GM12878 (cell line): ENCODE measurements at regions not wholly inside any gene's neighbourhood (a gene's known extent, or its start where the extent isn't known, plus 50 kb on each side); places are given as distances from the start of the nearest gene placed in this dataset.

ENCODE experiments used
- ATAC-seq: fragments of 200-7000 bp; cut with Tn5 transposase; 3 replicates; pipeline ENCODE4 v1.9.1; 2020; ENCODE audit warnings: mild to moderate bottlenecking, moderate library complexity
- BruUV-seq: library from RNA; stranded (reverse); fragments of 400-500 nt; replicated peaks from 2 replicates; lab custom pipeline; 2021; lab: Mats Ljungman, UMichigan
- CTCF ChIA-PET: fragments of 300-600 bp; sonication (Branson Sonifier 250); formaldehyde crosslinking; extraction: SDS; loops from one replicate; lab custom pipeline; 2021; ENCODE audit warnings: inconsistent platforms; lab: Yijun Ruan, JAX
- POLR2A ChIA-PET: fragments of 350-600 bp; formaldehyde crosslinking; extraction: SDS; loops from one replicate; lab custom pipeline; 2021; ENCODE audit warnings: inconsistent platforms; lab: Charles Lee
- RAD21 ChIA-PET: fragments of 300-600 bp; sonication (Branson Sonifier 250); formaldehyde crosslinking; loops from one replicate; lab custom pipeline; 2023; ENCODE audit warnings: antibody characterized with exemption; ENCODE audit not compliant: unreplicated experiment; lab: Charles Lee
- SMC1A ChIA-PET: fragments of 300-600 bp; sonication (Branson Sonifier 250); formaldehyde crosslinking; loops from one replicate; lab custom pipeline; 2023; ENCODE audit not compliant: unreplicated experiment, uncharacterized antibody; lab: Charles Lee
- DNase-seq: peaks from one replicate; pipeline ENCODE4 v3.0.0-alpha.2; 2011; ENCODE audit warnings: low read depth, low spot score
- FAIRE-seq: peaks from 3 replicates; lab custom pipeline; 2011; peaks lifted over from hg19 to GRCh38; lab: Jason Lieb, UNC
- H2AFZ ChIP-seq: 2 replicates; pipeline ENCODE4 v1.6.0; 2011; ENCODE audit warnings: low read depth, low read length, control low read depth; ENCODE audit not compliant: control insufficient read depth
- H3K27ac ChIP-seq: 2 replicates; pipeline ENCODE4 v1.5.1; 2011; ENCODE audit warnings: control low read depth; ENCODE audit not compliant: control insufficient read depth, insufficient read depth
- H3K27me3 ChIP-seq, 2 experiments: replicated peaks in 1 of 2; 2 replicates each; pipeline versions ENCODE4 v1.6.0 to v1.6.1; 2011; ENCODE audit warnings: low read length in 1 of 2; ENCODE audit not compliant: control insufficient read depth in 2 of 2, insufficient read depth in 2 of 2
- H3K36me3 ChIP-seq, 2 experiments: 2 replicates each; pipeline ENCODE4 v1.5.1; 2011; ENCODE audit warnings: low read length in 1 of 2; ENCODE audit not compliant: control insufficient read depth in 2 of 2, insufficient read depth in 2 of 2
- H3K4me1 ChIP-seq: 2 replicates; pipeline ENCODE4 v1.6.1; 2011; ENCODE audit warnings: mild to moderate bottlenecking, low read length, moderate library complexity, mixed read lengths; ENCODE audit not compliant: control insufficient read depth, insufficient read depth
- H3K4me2 ChIP-seq: 2 replicates; pipeline ENCODE4 v1.6.0; 2011; ENCODE audit warnings: control low read depth; ENCODE audit not compliant: control insufficient read depth, insufficient read depth
- H3K4me3 ChIP-seq: fragments of 200-600 bp; sonication (generic); 2 replicates; pipeline ENCODE4 v1.5.1; 2016
- H3K79me2 ChIP-seq: 2 replicates; pipeline ENCODE4 v1.6.0; 2011; ENCODE audit warnings: low read length; ENCODE audit not compliant: control insufficient read depth, insufficient read depth
- H3K9ac ChIP-seq: 2 replicates; pipeline ENCODE4 v1.8.0; 2011; ENCODE audit warnings: low read length, control low read depth, mixed read lengths; ENCODE audit not compliant: control insufficient read depth, insufficient read depth
- H3K9me3 ChIP-seq: replicated peaks from 3 replicates; pipeline ENCODE4 v1.5.1; 2011; ENCODE audit warnings: mild to moderate bottlenecking, low read length; ENCODE audit not compliant: control insufficient read depth, insufficient read depth
- H4K20me1 ChIP-seq: 2 replicates; pipeline ENCODE4 v1.6.0; 2011; ENCODE audit not compliant: control insufficient read depth, insufficient read depth
- ATF3 ChIP-seq: IDR thresholded peaks from 2 replicates; pipeline ENCODE4 v1.6.1; 2011; ENCODE audit warnings: low read depth, mild to moderate bottlenecking, low read length, moderate library complexity, borderline replicate concordance; ENCODE audit errors: extremely low read depth
- BCL3 ChIP-seq: IDR thresholded peaks from 2 replicates; pipeline ENCODE4 v1.6.1; 2011; ENCODE audit warnings: borderline replicate concordance, low read depth, mild to moderate bottlenecking, moderate library complexity, low read length; ENCODE audit not compliant: insufficient read depth, poor library complexity, severe bottlenecking
- CTCF ChIP-seq, 3 experiments: IDR thresholded peaks in 2 of 3; conservative IDR thresholded peaks in 1 of 3; 2 replicates each; pipeline ENCODE4 v1.5.1; 2011; ENCODE audit warnings: low read depth in 3 of 3, low read length in 3 of 3, mild to moderate bottlenecking in 3 of 3, control low read depth in 2 of 3, moderate library complexity in 2 of 3, inconsistent platforms in 1 of 3, mixed read lengths in 1 of 3; ENCODE audit not compliant: control insufficient read depth in 2 of 3, insufficient read depth in 1 of 3; ENCODE audit errors: extremely low read depth in 1 of 3
- FOXK2 ChIP-seq: fragments of 450-650 bp; IDR thresholded peaks from 2 replicates; pipeline ENCODE4 v1.6.1; 2017; ENCODE audit warnings: mild to moderate bottlenecking, moderate library complexity
- GABPA ChIP-seq: IDR thresholded peaks from 2 replicates; pipeline ENCODE4 v1.6.1; 2014; ENCODE audit warnings: antibody characterized with exemption, low read depth, mild to moderate bottlenecking, inconsistent platforms
- HSF1 ChIP-seq: fragments of 150-350 bp; IDR thresholded peaks from 2 replicates; pipeline ENCODE4 v1.6.1; 2014; ENCODE audit warnings: mild to moderate bottlenecking, low read depth, low read length
- IKZF1 ChIP-seq: fragments of 450-650 bp; conservative IDR thresholded peaks from 2 replicates; pipeline ENCODE4 v1.6.1; 2017; ENCODE audit warnings: antibody characterized with exemption, mild to moderate bottlenecking
- JUNB ChIP-seq: IDR thresholded peaks from 2 replicates; pipeline ENCODE4 v1.6.1; 2016; ENCODE audit warnings: antibody characterized with exemption, mild to moderate bottlenecking
- JUND ChIP-seq: IDR thresholded peaks from 2 replicates; pipeline ENCODE4 v1.6.1; 2012; ENCODE audit warnings: low read depth, mild to moderate bottlenecking, low read length, improper control_type of control experiment, moderate library complexity
- NFIC ChIP-seq: IDR thresholded peaks from 2 replicates; pipeline ENCODE4 v1.6.1; 2012; ENCODE audit warnings: low read depth, mild to moderate bottlenecking, inconsistent platforms, low read length, moderate library complexity
- NFYA ChIP-seq: IDR thresholded peaks from 2 replicates; pipeline ENCODE4 v1.6.1; 2011; ENCODE audit warnings: low read depth, mild to moderate bottlenecking, low read length, improper control_type of control experiment, borderline replicate concordance
- NR2F1 ChIP-seq: fragments of 450-650 bp; conservative IDR thresholded peaks from 2 replicates; pipeline ENCODE4 v1.6.1; 2017; ENCODE audit warnings: mild to moderate bottlenecking
- PAX5 ChIP-seq: IDR thresholded peaks from 2 replicates; pipeline ENCODE4 v1.6.1; 2011; ENCODE audit warnings: low read depth, low read length, borderline replicate concordance
- PAX8 ChIP-seq: fragments of 450-650 bp; IDR thresholded peaks from 2 replicates; pipeline ENCODE4 v1.6.1; 2017; ENCODE audit warnings: mild to moderate bottlenecking, moderate library complexity
- PBX3 ChIP-seq: IDR thresholded peaks from 2 replicates; pipeline ENCODE4 v1.6.1; 2011; ENCODE audit warnings: mild to moderate bottlenecking, low read depth, low read length, moderate library complexity; ENCODE audit not compliant: insufficient replicate concordance
- PKNOX1 ChIP-seq: fragments of 450-650 bp; IDR thresholded peaks from 2 replicates; pipeline ENCODE4 v1.6.1; 2016; ENCODE audit warnings: mild to moderate bottlenecking
- SIX5 ChIP-seq: IDR thresholded peaks from 2 replicates; pipeline ENCODE4 v1.6.1; 2011; ENCODE audit warnings: mild to moderate bottlenecking, low read depth, low read length, moderate library complexity; ENCODE audit not compliant: severe bottlenecking
- WGBS: methylation state at CpG from one replicate; pipeline ENCODE4 v1.1.6; 2016; ENCODE audit warnings: low lambda C conversion rate; ENCODE audit not compliant: insufficient replicate concordance, insufficient coverage; ENCODE audit errors: missing lambda C conversion rate; 5-methylcytosine and 5-hydroxymethylcytosine counted together
- in situ Hi-C: fragments of 300-500 bp; cut with MboI; formaldehyde crosslinking; loops from 9 replicates; pipeline ENCODE4 v1.14.3; 2018; ENCODE audit warnings: mixed read lengths
- intact Hi-C: fragments of 100-400 bp; cut with micrococcal nuclease; formaldehyde crosslinking; loops from one replicate; pipeline ENCODE4 v1.14.2; 2022; ENCODE audit not compliant: unreplicated experiment

GRCh38 chr13:79229761-79230160 is 176.3 kb downstream of the RBM26 start:
- WGBS: 75% methylated on average over 4 of the region's 4 CpGs
- ChIA-PET RAD21 (no interaction called here), POLR2A (no interaction called here), SMC1A (interaction anchor here (1.0 to 1.2 kb wide), 2 partner anchors 15 to 28 kb away, joined by 3 to 4 read pairs; no protein-coding TSS in a partner anchor), CTCF (no interaction called here)
- Histone ChIP-seq H3K36me3 (no peaks in the 10 kb centered on the region), H3K79me2 (no peaks in the 10 kb centered on the region), H3K27ac (no peak overlapping the region), H3K9me3 (no peaks in the 10 kb centered on the region; the same call in 2 of the 3 replicates), H3K9ac (no peak overlapping the region), H4K20me1 (no peaks in the 10 kb centered on the region), H3K4me3 (no peak overlapping the region), H3K4me1 (peaks cover 10% of the 10 kb centered on the region), H3K4me2 (no peak overlapping the region), H2AFZ (no peak overlapping the region), H3K27me3 (no peaks in the 10 kb centered on the region)
- in situ Hi-C loops: no loop called here
- ATAC-seq (no peak), FAIRE-seq (no peak), DNase-seq (no peak)
- intact Hi-C loops: loop anchor here (5.0 kb wide), 1 partner anchor 37 kb away; no protein-coding TSS in a partner anchor
- no TSS peak for BruUV-seq
- no peak for TF ChIP-seq JUNB
- no peak for TF ChIP-seq BCL3
- TF ChIP-seq CTCF (IDR thresholded peaks at IDR 0.05 in 2 of 3, conservative IDR thresholded peaks at IDR 0.05 in 1 of 3; ENCODE audit: control insufficient read depth in 2 of 3, extremely low read depth in 1 of 3, insufficient read depth in 1 of 3, low read depth in 3 of 3, low read length in 3 of 3): no peak
- no peak for TF ChIP-seq IKZF1
- no peak for TF ChIP-seq GABPA
- TF ChIP-seq JUND: no peak
- no peak for TF ChIP-seq PBX3
- TF ChIP-seq ATF3: no peak
- no peak for TF ChIP-seq NFIC
- no peak for TF ChIP-seq NR2F1
- no peak for TF ChIP-seq SIX5
- no peak for TF ChIP-seq NFYA
- TF ChIP-seq HSF1: no peak
- no peak for TF ChIP-seq PAX5
- TF ChIP-seq PKNOX1: no peak
- TF ChIP-seq PAX8: no peak
- TF ChIP-seq FOXK2: no peak
